Ramos (cell line): ENCODE measurements at regions not wholly inside any gene's neighbourhood (a gene's known extent, or its start where the extent isn't known, plus 50 kb on each side); places are given as distances from the start of the nearest gene placed in this dataset.

ENCODE experiments used
- in situ Hi-C: fragments of 300-500 bp; cut with MboI; formaldehyde crosslinking; loops from one replicate; pipeline ENCODE4 v1.14.3; 2022; ENCODE audit warnings: low sequenced_read_pairs; ENCODE audit not compliant: unreplicated experiment

DNA sequence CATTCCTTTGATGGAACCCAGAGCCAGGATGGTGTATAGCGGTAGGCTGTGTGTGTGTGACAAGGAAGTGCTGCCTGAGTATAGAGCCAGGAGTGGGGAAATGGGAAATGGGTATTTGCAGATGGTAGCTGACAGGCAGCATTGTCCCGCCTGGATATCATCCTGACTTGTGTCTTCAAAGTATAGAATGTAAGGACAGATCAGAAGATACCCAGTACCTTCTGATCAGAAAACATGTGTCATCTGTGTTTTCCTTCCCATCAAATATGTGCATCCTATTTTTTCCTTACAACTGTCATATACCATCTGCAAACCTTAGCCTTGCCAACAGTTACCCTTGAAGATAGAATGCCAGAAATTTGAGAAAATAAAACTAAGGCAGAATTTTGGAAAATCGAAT, 146.2 kb upstream of the CBLB start:
- in situ Hi-C loops, result no loop called here

DNA sequence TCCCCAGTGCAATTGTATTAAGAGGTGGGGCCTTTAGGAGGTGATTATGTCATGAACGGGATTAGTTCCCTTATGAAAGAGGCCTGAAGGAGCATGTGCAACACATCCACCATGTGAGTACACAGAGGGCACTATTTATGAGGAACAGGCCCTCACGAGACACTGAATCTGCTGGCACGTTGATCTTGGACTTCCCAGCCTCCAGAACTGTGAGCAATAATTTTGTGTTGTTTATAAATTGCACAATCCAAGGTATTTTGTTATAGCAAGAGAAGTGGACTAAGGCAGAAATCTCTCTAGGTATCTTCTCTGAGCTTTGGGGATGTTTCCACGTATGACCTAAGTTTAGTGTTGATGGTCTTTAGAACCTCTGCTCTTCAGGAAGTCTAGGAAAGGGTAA, 149.3 kb upstream of the CBLB start:
- in situ Hi-C loops, result no loop called here

DNA sequence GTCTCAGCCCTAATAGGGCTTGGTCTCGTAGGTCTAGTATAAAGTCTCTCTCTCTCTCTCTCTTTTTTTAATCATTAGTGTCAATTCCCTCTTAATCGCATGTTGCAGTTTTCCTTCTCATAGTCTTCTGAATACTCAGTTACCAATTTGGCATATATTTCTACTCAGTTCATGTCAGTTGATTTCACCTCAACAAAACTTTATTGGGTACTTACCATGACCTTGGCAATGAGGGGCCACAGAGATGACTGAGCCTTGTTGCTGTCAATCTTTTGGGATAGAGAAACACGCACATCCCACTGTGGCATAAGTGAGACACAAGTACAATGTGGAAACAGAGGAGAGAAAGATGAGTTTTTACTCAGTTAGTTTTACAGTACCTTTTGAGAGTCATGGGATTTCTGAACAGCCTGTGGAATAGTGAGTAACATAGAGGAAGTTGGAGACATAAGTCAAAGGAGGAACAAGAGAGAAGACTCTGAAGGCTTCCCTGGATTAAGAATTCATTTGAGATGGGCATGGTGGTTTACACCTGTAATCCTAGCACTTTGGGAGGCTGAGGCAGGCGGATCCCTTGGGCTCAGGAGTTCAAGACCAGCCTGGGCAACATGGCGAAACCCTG, 150.2 kb upstream of the CBLB start:
- in situ Hi-C loops, result no loop called here

DNA sequence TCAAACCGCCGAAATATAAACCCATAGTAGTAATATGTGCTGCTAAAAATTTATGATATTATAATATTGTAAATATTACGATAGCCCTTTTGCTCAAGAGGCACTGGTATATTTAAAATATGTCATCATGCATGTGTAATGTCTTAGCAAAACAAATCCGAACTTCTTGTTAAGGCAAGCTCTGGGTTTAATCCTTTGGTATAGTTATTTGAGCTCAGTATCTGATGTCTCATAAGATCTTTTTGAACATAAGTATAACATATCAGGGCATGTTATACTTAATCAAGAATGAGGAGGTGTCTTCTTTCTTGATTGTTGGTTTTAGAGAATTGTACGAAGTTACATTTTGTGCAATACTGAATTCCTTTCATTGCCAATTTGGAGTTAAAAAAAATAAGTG, 154.1 kb upstream of the CBLB start:
- in situ Hi-C loops, result no loop called here

DNA sequence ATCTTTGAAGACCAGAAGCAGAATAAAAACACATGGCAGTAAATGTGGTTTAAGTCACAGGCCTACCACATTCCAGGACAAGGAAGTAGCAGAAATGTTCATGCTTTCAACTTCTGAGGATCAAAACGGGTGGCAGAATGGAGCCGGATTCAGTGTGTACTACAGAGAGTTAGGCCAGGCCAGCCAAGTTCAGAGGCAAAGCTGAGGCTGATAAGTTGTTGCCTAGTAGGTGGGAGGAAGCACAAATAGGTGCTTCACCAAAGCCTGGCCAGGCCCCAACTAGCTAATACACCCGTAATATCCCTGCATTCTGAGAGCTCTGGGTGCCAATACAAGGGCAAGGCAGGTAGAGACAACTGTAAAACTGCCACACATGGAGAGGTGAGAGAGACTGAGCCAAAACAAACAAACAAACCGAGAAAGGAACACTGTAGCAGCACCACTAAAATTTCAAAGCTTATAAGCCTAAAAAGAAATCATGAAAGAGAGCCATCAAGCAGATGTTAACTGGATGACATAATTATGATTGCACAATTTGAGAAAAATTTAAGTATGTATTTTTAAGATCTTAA, 156.4 kb upstream of the CBLB start:
- in situ Hi-C loops, result no loop called here

DNA sequence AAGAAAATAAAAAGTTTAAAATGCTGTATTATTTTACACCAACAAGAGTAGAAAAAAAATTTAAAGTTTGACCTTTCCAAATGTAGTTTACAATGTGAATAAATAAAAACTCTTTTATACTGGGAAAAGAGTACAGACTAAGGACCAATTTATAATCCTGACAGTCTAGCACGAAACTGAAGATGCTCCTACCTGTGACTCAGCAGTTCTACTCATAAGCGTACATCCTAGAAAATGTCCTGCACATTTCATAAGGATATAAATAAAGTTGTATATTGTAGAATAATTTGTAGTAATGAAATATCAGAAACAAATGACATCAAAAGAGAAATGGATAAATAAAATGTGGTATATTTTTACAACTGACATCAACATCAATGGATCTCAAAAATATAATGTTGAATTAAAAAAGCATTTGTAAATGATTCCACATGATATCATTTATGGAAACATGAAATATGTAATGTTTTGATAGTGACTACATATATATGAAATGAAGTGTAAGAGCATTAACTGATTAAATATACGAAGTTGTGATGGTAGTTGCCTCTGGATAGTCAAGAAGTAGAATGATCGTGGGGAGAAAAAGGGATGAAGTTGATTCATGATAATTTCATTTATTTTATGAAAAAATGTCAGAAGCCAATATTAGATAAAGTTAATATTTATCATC, 161.3 kb upstream of the CBLB start:
- in situ Hi-C loops, result no loop called here

DNA sequence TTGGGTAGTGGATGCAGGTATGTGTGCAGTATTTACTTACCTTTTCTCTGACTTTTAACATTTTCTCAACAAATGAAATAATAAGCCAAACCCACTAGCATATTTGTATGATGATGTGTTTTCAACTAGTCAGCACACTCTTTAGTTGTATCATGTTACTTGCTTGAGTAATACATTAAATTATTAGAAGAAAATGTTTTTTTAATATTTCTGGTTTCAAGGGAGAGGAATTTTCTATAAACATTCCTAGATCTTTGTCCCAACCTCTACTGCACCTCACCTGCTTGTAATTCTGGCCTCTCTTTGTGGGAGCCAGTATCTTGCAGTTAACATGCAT, 161.8 kb upstream of the CBLB start:
- in situ Hi-C loops, result no loop called here

DNA sequence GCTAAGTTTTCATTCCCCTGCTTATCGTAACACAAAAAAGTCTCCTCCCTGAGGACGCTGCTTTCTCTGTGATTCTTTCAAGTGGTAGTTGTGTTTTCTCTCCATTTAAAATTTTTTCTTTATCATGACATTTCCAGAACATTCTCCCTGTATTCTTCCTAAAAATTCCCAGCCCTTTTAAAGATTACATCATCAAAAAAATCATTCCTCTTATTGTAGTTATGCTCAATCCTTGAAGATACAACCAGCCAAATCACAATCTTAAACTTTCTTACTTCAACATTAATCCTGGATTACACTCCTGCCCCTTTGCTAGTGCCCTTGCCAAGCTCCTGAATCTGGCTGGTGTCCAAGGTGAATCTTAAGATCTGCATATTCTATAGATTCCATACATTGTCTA, 163.7 kb upstream of the CBLB start:
- in situ Hi-C loops, result no loop called here

DNA sequence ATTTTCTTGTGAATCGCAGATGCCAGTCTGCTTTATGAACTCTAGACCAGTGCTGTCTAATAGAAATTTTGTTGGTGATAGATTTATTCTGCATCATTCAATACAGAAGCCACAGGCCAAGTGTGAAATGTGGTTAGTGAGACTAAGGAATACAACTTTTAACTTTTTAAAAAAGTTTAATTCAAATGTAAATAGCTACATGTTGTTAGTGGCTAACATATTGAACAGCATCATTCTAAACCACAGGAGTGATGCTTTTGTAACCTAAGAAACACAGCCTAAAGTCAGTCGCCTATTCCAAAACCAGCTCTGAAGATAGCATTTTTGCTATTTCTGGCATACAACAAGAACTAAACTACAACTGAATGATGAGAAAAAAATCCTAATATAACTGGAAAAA, 164.8 kb upstream of the CBLB start:
- in situ Hi-C loops, result no loop called here

DNA sequence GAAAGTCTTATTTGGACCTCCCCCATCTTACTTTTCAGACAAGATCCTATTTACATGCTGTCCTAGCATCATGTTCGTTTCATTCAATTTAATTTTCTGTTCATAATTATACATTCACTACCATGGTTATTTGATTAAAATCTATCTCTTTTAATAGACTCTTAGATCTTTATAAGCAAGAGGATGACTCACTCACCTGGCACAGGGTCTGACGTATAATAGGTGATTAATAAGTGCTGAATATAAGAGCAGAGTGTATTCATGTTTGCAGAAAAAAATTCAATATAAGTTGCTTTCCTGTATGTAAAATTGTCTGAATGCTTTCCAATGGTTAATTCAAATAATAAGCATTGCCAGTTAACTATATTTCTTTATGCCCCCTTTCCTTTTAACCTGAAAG, 165.5 kb upstream of the CBLB start:
- in situ Hi-C loops, result no loop called here

DNA sequence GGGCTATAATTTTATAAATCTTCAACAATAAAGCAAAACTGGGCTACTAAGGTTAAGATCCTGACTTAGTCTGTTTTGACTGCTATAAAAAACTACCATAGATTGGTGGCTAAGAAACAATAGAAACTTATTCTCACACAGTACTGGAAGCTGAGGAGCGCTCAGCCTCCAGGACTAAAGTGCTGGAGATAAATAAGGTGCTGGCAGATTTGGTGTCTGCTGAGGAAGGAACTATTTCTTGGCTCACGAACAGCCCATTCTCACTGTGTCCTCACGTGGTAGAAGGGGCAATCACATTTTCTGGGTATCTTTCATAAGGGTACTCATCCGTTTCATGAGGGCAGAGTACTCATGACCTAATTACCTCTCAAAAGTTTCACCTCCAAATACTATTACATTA, 166.8 kb upstream of the CBLB start:
- in situ Hi-C loops, result no loop called here

DNA sequence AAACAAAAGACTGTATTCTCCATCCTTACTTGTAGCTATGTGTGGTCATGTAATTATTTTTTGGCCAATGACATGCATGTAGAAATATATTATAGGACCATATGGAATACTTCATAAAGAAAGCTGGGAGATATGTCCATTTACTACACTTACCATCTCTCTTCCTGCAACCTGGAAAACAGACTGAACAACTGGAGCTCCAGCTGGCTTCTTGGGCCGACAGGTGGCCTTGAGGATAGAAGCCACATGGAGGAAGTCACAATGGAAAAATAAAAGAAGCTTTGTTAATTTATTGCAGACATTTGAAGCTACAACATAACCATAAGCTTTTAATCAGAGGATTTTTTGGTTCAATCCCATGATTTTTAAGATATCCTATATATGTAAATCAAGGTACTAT, 167.9 kb upstream of the CBLB start:
- in situ Hi-C loops, result no loop called here

DNA sequence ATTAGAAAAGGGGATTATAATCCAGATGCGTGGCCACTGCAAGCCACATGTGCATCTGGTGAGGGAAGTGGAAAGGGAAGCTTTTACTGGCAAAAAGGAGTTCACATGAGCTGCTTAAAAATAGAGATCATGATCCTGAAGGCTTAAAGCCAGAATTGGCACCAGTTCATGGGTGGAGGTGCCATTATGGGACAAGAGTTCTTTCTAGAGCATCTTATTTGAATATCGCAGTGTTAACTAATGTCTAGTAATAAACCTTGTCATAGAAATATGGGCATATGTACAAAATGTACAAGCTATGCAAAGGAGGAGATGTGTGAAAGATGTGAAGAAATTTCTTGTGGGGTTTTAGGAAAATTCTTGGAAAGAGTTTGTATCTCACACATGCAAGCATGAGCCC, 178.4 kb upstream of the CBLB start:
- in situ Hi-C loops, result no loop called here

DNA sequence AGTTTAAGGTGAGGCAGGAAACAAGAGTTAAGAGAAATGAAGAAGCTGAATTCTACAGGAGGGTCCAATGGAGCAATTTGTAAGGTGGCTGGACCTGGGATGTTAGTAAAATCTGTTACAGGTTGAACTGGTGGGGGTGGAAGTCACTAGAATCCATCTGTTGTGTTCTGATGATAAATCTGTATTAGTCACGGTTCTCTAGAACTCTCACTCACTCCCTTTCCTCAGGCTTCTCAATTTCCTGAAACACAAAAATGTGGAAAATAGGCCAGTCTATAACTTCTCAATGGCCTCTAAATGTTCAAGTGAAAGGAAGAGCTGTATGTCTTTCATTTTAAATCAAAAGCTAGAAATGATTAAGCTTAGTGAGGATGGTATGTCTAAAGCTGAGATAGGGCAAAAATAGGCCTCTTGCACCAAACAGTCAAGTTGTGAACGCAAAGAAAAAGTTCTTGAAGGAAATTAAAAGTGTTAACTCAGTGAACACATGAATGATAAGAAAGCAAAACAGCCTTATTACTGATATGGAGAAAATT, 180.2 kb upstream of the CBLB start:
- in situ Hi-C loops, result no loop called here

DNA sequence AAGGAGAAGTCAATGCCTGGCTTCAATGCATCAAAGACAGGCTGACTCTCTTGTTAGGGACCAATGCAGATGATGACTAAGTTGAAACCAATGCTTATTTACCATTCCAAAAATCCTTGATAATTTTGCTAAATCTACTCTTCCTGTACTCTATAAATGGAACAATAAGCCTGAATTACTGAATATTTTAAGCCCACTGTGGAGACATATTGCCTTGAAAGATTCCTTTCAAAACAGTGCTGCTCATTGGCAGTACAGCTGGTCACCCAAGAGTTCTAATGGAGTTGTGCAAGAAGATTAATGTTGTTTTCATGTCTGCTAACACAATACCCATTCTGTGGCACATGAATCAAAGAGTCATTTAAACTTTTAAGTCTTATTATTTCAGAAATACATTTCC, 181.0 kb upstream of the CBLB start:
- in situ Hi-C loops, result no loop called here

DNA sequence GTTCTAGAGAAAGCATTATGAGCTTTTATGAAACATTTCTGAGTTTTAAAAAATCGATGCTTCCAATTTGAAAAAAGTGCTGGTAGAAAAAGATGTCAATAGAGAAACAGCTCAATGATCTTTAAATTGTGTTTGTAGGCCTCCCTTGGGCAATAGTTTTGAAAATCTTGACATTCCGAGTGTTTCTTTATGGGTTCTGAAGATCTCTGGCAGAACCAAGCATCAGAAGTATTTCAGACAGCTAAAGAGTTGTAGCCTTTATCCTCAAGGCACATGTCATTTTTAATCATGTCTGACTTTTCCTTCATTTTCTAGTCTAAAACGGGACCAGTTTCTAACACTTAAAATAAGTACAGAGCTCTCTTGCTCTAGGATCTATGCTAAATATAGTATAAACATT, 188.1 kb upstream of the CBLB start:
- in situ Hi-C loops, result no loop called here

DNA sequence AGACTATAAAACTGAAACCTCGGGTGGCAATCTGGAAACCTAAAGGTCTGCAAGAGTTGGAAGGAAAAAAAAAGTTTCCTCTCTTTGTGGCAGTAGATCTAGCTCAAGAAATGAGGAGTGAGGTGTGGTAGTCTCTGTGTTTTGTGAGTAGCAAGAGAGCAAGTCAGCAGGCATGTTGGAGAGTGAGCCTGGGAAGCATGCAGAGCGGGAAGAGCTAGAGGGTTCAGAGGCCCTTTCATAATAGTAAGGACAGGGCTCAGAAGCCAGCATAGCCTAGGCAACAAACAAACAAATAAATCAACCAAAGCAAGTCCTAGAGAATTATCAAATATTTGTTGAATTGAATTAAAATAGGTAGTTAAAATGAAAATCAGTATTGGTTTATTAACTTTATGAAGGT, 189.7 kb upstream of the CBLB start:
- in situ Hi-C loops, result no loop called here

DNA sequence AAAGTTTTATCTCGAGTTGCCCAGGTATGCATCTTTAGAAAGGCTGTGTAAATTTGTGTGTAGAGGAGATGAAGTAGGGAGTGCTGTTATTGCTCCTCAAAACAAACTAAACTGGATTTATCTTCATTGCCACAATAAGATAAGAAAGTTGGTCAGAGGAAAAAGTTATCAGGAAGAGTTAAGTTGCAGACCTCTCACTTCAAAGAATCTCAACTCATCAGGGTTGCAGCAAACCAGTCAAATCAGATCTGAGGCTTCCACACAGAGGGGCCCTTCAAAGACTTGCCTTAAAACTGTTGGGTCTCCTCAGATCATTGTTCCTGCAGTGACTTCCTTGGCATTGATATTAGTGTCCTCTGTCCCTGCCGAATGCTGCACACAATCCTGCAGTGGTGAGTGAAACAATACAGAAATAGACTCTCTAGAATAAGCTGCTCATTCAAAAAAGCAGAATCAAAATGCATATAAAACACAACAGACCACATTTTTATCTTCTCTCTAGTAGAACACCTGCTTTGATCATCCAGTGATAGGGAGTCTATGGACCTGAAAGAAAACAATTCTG, 191.2 kb upstream of the CBLB start:
- in situ Hi-C loops, result no loop called here

DNA sequence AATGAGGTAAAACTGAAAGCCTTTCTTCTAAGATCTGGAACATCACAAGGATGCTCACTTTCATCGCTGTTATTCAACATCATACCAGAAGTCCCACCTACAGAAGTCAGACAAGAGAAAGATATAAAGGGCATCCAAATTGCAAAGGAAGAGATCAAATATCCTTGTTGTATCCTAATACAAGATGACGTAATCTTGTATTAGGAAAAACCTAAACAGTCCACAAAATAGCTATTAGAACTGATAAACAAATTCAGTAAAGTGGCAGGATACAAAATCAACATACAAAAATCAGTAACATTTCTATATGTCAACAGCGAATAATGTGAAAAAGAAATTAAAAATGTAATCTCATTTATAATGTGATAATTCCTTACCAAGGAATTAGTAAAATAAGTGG, 195.1 kb upstream of the CBLB start:
- in situ Hi-C loops, result no loop called here

DNA sequence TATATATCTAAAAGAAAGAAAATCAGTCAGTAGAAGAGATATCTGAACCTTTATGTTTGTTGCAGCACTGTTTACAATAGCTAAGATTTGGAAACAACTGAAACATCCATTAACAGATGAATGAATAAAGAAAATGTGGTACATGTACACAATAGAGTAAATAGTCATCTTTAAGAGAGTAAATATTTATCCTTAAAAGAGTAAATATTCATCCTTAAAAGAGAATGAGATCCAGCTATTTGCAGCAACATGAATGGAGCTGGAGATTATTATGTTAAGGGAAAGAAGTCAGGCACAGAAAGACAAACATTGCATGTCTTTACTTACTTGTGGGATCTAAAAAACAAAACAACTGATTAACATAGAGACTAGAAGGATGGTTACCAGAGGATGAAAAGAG, 197.0 kb upstream of the CBLB start:
- in situ Hi-C loops, result no loop called here

DNA sequence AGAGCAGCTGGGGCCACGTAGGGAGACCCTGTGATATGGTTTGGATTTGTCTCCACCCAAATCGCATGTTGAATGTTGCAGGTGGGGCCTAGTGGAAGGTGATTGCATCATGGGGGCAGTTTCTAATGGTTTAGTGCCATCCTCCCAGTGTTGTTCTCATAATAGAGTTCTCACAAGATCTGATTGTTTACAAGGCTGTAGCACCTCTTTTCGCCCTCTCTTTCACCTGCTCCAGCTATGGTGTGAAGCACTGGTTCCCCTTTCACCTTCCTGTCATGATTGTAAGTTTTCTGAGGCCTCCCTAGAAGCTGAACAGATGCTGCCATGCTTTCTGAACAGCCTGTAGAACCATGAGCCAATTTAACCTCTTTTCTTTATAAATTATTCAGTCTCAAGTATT, 198.9 kb upstream of the CBLB start:
- in situ Hi-C loops, result no loop called here

DNA sequence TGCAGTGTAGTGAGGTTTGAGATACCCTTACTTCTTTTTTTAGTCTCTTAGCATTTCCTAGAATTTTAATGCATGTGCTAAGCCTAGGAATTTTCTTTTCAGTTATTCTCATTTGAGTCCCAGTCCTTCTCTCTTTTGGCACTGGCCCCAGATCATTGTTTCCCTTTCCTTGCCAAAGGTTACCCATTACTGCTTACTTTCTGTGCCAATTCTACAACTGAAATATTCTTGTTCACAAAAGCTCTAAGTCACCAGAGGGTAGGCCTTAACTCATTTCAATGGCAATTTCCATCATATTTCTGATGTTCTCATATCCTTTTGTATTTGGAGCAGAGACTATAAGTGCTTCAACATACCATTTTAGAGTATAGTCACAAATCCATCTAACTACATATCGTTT, 199.6 kb upstream of the CBLB start:
- in situ Hi-C loops, result no loop called here
